ENCODE measurements at regions not wholly inside any gene's neighbourhood (a gene's known extent, or its start where the extent isn't known, plus 50 kb on each side); places are given as distances from the start of the nearest gene placed in this dataset.
"Not testable (repeated sequence)": the region's sequence is repeated elsewhere in the genome, so short reads cannot be mapped to it uniquely, and the experiment has no call there.

DNA sequence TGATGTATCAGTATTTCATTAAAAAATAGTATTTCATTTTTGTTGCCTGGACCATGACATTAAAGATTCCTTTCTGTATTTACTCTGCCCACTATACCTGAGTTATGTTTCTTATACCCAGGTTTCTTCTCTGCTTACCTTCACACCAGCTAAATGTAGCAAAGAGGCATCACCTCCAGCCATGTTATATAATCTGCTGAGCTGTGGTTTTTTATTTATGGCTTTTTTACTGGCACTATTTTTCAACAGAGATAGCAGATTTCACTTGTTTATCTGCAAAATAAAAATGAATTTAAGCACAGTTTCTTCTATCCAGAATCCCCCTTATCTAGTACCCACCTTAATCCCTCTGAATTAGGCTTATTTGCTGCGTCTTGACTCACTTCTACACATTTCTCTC is 979.0 kb upstream of the MAN1A1 start:
- no peak for DNase-seq

DNA sequence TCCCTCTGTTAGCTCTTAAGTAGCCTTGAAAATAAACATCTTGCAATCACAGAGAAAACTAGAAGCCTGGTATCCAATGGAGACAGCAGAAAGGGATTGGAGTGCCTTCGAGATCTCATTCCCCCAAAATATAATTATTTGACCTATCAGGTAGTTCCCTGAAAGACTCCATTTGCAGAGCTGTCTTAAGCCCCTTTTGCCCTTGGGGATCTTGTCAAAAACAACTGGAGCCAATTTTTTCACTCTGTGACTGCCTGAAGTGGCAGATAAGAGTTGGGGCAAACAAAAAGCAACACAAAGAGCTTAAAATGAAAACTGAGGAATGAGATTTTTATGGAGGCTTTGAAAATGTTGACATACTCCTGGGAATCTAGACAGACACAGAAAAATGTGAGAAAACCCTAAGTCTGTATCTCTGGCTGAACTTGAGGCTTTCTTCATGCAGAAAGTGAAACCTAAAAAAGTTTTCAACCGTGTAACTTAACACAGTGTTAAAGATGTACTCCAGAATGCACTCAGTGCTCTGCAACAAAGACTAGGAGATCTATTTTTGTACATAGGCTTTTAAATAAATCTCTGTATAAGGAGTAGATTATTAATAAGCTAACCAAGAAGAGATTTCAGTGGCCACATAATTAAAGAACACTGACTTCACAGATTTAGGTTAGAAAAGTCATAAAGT is 971.1 kb upstream of the MAN1A1 start:
- DNase-seq = no peak

DNA sequence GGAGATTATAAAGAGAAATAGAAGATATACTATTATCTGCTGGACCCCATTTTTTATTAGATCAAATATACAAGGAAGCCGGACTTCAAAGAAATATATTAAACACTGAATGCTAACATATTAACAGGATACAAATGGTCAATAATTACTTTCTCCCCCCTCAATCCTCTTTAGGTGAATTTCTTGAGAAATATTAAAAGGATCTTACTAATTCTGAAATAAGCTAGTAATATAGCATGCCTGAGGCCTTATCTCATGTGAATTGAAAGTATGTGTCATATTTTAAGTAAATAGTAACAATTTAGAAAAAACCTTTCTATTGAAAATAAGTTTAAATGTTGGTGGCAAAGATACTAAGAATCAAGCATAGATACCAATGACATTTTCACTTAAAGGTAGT is 954.7 kb upstream of the MAN1A1 start:
- DNase-seq = no peak

DNA sequence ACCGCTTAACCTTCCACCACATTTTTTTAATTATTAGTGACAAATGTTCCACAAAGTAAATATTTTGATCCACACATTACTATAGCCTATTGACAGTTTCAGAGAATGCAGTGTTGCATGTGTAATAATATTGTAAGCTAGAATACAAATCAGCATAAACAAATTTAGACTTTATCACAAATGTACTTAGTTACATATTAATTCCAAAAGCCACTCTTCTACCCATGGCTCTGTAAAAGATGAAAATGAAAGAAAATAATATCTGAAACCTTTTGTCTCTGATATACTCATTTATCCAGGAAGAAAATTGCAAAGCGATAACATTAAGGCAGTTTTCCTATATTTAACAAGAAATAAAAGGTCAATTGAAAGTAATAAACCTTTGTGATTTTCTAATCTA is 954.0 kb upstream of the MAN1A1 start:
- DNase-seq = no peak

DNA sequence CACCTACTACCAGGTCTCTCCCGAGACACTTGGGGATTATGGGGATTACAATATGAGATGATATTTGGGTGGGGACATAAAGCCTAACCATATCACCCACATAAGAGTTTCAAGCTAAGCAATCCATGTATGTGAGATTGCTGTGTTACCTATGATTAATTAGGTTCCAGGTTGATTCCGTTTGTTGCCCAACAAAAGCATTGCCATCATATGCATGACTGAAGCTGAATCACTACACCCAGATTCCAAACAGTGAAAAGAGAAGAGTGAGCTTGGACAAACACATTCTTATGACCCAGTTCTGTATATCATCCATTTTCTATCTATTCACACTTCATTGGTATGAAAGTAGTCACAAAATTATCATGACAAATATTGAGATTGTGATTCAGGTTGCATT is 952.5 kb upstream of the MAN1A1 start:
- DNase-seq = no peak

DNA sequence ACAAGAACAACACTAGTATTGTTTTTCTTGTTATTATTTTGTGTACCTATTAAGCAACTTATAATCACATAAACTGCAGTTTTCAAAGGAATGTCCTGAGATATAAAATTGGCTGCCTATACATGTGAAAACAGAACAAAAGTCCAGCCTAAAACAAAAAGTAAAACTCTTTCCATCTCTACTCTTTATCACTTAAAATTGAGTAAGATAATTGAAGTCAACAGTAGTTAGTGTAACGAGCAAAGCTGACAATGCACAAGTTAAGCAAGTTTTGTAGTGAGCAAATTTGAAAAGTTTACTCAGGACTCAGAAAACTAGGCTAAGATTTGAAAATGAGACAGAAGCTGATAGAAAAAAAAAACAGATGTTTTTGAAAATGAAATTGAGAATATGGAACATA is 941.4 kb upstream of the MAN1A1 start:
- no peak for DNase-seq

DNA sequence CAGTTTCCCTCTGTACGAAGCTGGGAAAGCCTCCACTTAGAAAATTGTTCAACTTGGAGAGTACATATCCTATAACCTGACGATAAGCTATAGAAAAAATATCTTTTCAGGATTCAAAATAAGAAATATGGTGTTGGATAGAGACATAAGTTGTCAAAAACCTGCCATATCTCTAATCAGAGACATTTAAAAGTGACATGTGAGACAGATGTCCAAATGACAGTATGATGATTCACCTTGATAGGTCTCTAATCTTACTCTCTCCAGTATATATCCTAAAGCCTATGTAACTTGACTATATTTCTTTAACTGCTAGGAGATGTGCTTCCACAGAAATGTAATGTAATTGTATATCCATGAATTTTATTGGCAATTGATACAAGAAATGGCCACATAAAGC is 932.4 kb upstream of the MAN1A1 start:
- no peak for DNase-seq

- no peak for DNase-seq
Observed at GRCh38 chr6:120279466-120280167, 930.1 kb upstream of the MAN1A1 start.

GRCh38 chr6:120278689-120279396 is 929.3 kb upstream of the MAN1A1 start:
- DNase-seq = no peak

- DNase-seq = no peak
Observed at GRCh38 chr6:120274547-120274946, 925.0 kb upstream of the MAN1A1 start.

- DNase-seq = no peak
Observed at GRCh38 chr6:120273411-120273810, 923.9 kb upstream of the MAN1A1 start.

GRCh38 chr6:120272038-120272437 is 922.5 kb upstream of the MAN1A1 start:
- no peak for DNase-seq

DNA sequence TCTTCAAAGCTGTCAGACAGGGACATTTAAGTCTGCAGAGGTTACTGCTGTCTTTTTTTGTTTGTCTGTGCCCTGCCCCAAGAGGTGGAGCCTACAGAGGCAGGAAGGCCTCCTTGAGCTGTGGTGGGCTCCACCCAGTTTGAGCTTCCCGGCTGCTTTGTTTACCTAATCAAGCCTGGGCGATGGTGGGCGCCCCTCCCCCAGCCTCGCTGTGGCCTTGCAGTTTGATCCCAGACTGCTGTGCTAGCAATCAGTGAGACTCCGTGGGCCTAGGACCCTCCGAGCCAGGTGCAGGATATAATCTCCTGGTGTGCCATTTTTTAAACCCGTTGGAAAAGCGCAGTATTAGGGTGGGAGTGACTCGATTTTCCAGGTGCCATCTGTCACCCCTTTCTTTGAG is 918.7 kb upstream of the MAN1A1 start:
- DNase-seq = not testable (repeated sequence)

- DNase-seq = no peak
Observed at GRCh38 chr6:120262354-120262753, 912.8 kb upstream of the MAN1A1 start.

GRCh38 chr6:120260636-120261035 is 911.1 kb upstream of the MAN1A1 start:
- no peak for DNase-seq

DNA sequence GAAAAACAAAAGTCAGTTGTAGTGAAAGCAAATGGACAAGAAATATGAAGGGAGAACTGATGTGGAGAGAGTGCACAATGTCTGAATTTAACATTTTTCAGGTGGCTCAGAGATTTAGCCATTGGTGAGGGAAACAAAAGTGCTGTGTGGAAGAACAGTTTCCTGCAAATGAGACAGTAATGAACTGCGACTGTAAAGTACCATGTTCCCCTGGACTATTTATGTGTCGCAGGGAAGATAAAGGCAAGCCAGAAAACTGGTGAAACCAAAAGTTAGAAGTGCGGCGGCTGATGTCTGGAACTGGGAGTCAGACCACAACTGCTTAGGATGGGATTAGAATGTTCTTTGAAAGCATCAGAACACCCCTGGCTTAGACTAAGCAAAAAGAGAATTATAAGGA is 905.1 kb upstream of the MAN1A1 start:
- no peak for DNase-seq

GRCh38 chr6:120248451-120248850 is 898.9 kb upstream of the MAN1A1 start:
- no peak for DNase-seq

DNA sequence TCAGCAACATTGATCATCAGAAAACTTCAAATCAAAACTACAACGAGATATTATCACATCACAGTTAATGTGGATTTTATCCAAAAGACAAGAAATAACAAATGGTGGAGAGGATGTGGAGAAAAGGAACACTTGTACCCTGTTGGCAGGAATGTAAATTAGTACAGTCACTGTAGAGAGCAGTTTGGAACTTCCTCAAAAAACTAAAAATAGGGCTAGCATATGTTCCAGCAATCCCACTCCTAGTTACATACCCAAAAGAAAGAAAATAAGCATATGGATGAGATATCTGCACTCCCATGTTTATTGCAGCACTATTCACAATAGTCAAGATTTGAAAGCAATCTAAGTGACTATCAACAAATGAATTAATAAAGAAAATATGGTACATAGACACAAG is 887.7 kb upstream of the MAN1A1 start:
- DNase-seq = no peak

- no peak for DNase-seq
Observed at GRCh38 chr6:120230008-120230407, 880.4 kb upstream of the MAN1A1 start.

GRCh38 chr6:120228297-120228696 is 878.7 kb upstream of the MAN1A1 start:
- no peak for DNase-seq

DNA sequence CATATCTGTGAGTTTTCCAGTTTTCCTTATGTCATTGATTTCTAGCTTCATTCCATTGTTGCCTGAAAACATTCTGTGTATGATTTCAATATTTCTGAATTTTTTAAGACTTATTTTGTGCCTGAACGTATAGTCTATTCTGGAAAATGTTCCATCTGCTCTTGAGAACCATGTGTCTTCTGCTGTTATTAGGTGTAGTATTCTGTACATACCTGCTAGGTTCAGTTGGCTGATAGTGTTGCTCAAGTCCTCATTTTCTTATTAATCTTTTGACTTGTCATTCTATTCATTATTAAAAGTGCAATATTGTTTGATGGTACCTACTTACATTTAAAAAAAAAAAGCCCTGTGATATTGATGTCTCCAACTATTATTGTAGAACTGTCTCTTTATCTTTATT is 869.8 kb upstream of the MAN1A1 start:
- DNase-seq = no peak

GRCh38 chr6:120214088-120214499 is 864.5 kb upstream of the MAN1A1 start:
- no peak for DNase-seq

- DNase-seq = no peak
Observed at GRCh38 chr6:120211955-120212792, 862.6 kb upstream of the MAN1A1 start.
